Endothelial cell (in vitro differentiated cells): ENCODE measurements at regions not wholly inside any gene's neighbourhood (a gene's known extent, or its start where the extent isn't known, plus 50 kb on each side); places are given as distances from the start of the nearest gene placed in this dataset.
"Not testable (repeated sequence)": the region's sequence is repeated elsewhere in the genome, so short reads cannot be mapped to it uniquely, and the experiment has no call there.

ENCODE experiments used
- DNase-seq: peaks from one replicate; pipeline ENCODE4 v3.0.0; 2021; ENCODE audit warnings: low spot score
- H3K27ac Mint-ChIP-seq: one replicate; pipeline ENCODE4 v1.8.0; 2021; ENCODE audit warnings: mixed read lengths, inconsistent platforms; ENCODE audit not compliant: unreplicated experiment
- H3K27me3 Mint-ChIP-seq: one replicate; pipeline ENCODE4 v1.8.0; 2021; ENCODE audit warnings: mild to moderate bottlenecking, moderate library complexity, mixed read lengths, inconsistent platforms; ENCODE audit not compliant: unreplicated experiment
- H3K36me3 Mint-ChIP-seq: one replicate; pipeline ENCODE4 v1.8.0; 2021; ENCODE audit warnings: mild to moderate bottlenecking, low read depth, mixed read lengths, inconsistent platforms; ENCODE audit not compliant: unreplicated experiment
- H3K4me1 Mint-ChIP-seq: one replicate; pipeline ENCODE4 v1.8.0; 2021; ENCODE audit warnings: mild to moderate bottlenecking, mixed read lengths, inconsistent platforms; ENCODE audit not compliant: unreplicated experiment
- H3K4me3 Mint-ChIP-seq: one replicate; pipeline ENCODE4 v1.8.0; 2021; ENCODE audit warnings: mild to moderate bottlenecking, mixed read lengths, inconsistent platforms; ENCODE audit not compliant: unreplicated experiment
- H3K9me3 Mint-ChIP-seq: one replicate; pipeline ENCODE4 v1.8.0; 2021; ENCODE audit warnings: mixed read lengths, inconsistent platforms; ENCODE audit not compliant: unreplicated experiment
- TF ChIP-seq, protein P1 (sequence below): fragments of 200-600 bp; sonication (generic); IDR thresholded peaks from one replicate; pipeline ENCODE4 v1.5.0; 2021; ENCODE audit warnings: antibody characterized with exemption; ENCODE audit not compliant: unreplicated experiment

- no peaks in the 10 kb centered on the region for H3K9me3 Mint-ChIP-seq
- H3K4me1 Mint-ChIP-seq, result no peaks in the 10 kb centered on the region
- H3K27me3 Mint-ChIP-seq, result no peaks in the 10 kb centered on the region
- H3K36me3 Mint-ChIP-seq, result no peaks in the 10 kb centered on the region
- no peak overlapping the region for H3K4me3 Mint-ChIP-seq
- DNase-seq, result no peak
- TF ChIP-seq, protein P1, sequence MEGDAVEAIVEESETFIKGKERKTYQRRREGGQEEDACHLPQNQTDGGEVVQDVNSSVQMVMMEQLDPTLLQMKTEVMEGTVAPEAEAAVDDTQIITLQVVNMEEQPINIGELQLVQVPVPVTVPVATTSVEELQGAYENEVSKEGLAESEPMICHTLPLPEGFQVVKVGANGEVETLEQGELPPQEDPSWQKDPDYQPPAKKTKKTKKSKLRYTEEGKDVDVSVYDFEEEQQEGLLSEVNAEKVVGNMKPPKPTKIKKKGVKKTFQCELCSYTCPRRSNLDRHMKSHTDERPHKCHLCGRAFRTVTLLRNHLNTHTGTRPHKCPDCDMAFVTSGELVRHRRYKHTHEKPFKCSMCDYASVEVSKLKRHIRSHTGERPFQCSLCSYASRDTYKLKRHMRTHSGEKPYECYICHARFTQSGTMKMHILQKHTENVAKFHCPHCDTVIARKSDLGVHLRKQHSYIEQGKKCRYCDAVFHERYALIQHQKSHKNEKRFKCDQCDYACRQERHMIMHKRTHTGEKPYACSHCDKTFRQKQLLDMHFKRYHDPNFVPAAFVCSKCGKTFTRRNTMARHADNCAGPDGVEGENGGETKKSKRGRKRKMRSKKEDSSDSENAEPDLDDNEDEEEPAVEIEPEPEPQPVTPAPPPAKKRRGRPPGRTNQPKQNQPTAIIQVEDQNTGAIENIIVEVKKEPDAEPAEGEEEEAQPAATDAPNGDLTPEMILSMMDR, result no peak
- H3K27ac Mint-ChIP-seq, result no peak overlapping the region
These were observed 348.8 kb upstream of the TNC start for GRCh38 chr9:115466756-115467155.

DNA sequence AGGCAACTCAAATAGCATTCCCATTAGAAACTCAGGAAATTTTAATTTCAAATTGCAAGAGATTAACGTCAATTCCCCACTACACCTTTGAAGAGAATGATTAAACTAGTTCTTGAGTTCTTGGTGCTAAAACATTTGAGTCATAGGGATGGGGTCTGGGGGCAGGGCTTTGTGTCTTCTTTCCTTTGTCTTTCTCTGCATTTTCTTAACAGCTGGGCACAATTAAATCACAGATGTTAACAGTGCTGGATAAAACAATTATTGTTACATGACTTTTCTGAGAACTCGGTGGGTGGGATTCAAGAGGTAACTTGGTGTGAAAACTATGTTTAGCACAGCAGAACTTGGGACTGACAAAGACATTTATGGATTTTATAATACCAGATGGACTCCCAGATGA lies 351.9 kb upstream of the TNC start:
- Mint-ChIP-seq H3K36me3 (no peaks in the 10 kb centered on the region), H3K4me1 (peaks cover 10% of the 10 kb centered on the region), H3K27ac (no peak overlapping the region), H3K9me3 (no peaks in the 10 kb centered on the region), H3K4me3 (no peak overlapping the region), H3K27me3 (peaks cover 4% of the 10 kb centered on the region)
- no peak for DNase-seq
- TF ChIP-seq, protein P1, result no peak

DNA sequence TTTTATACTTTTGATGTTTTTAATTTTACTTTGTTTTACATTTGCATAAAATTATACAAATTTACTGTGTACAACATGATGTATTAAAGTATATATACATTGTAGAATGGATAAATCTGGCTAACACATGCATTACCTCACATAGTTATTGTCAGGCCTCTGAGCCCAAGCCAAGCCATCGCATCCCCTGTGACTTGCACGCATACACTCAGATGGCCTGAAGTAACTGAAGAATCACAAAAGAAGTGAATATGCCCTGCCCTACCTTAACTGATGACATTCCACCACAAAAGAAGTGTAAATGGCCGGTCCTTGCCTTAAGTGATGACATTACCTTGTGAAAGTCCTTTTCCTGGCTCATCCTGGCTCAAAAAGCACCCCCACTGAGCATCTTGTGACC lies 355.1 kb upstream of the TNC start:
- H3K27me3 Mint-ChIP-seq, H3K36me3 Mint-ChIP-seq, H3K4me3 Mint-ChIP-seq, H3K27ac Mint-ChIP-seq, DNase-seq, H3K9me3 Mint-ChIP-seq: not testable (repeated sequence)
- peaks cover 24% of the 10 kb centered on the region for H3K4me1 Mint-ChIP-seq

- no peak overlapping the region for H3K27ac Mint-ChIP-seq
- no peaks in the 10 kb centered on the region for H3K36me3 Mint-ChIP-seq
- H3K4me1 Mint-ChIP-seq, result peaks cover 11% of the 10 kb centered on the region
These were observed 363.8 kb upstream of the TNC start for GRCh38 chr9:115481769-115482168.

DNA sequence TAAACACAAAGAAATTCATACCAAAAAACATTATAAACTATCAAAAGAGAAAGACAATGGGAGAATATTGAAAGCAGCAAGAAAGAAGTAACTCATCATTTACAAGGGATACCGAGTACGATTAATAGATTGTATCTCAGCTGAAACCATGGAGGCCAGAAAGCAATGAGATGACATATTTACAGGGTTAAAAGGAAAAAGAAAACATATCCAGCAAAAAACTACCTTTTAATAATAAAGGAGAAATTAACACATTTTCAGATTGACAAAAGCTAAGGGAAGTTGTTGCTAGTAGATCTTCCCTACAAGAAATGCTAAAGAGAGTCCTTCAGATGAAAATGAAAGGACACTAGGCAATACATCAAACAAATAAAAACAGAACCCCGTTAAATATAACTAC lies 364.8 kb upstream of the TNC start:
- H3K36me3 Mint-ChIP-seq, result no peaks in the 10 kb centered on the region

More at GRCh38 chr9:115481769-115482168, 363.8 kb upstream of the TNC start:
- no peak for DNase-seq
- TF ChIP-seq, protein P1, result no peak
- H3K27me3 Mint-ChIP-seq, result no peaks in the 10 kb centered on the region
- no peaks in the 10 kb centered on the region for H3K9me3 Mint-ChIP-seq
- H3K4me3 Mint-ChIP-seq, result no peak overlapping the region

More for the DNA sequence above, 364.8 kb upstream of the TNC start:
- Mint-ChIP-seq H3K27ac (no peak overlapping the region), H3K4me3 (no peak overlapping the region), H3K27me3 (no peaks in the 10 kb centered on the region), H3K4me1 (peaks cover 4% of the 10 kb centered on the region), H3K9me3 (no peaks in the 10 kb centered on the region)
- TF ChIP-seq, protein P1, result no peak
- DNase-seq, result no peak
